HepG2 (cell line): ENCODE measurements at regions not wholly inside any gene's neighbourhood (a gene's known extent, or its start where the extent isn't known, plus 50 kb on each side); places are given as distances from the start of the nearest gene placed in this dataset.

Source experiments
- CREB3 ChIP-seq: sonication (generic); formaldehyde crosslinking; IDR thresholded peaks from 2 replicates; pipeline ENCODE4 v1.5.0; 2020; ENCODE audit warnings: missing genetic modification reagents
- PHF21A ChIP-seq: sonication (generic); formaldehyde crosslinking; IDR thresholded peaks from 2 replicates; pipeline ENCODE4 v1.5.0; 2020; ENCODE audit warnings: mild to moderate bottlenecking, missing genetic modification reagents
- PRPF4 ChIP-seq: fragments of 200-400 bp; formaldehyde crosslinking; IDR thresholded peaks from 2 replicates; pipeline ENCODE4 v1.6.1; 2016; ENCODE audit warnings: low read length, low read depth; ENCODE audit not compliant: poor library complexity, severe bottlenecking
- REST ChIP-seq, 2 experiments: IDR thresholded peaks; 2 replicates each; pipeline ENCODE4 v1.6.1; 2011 to 2012; ENCODE audit warnings: low read length in 2 of 2, borderline replicate concordance in 1 of 2, low read depth in 1 of 2, mild to moderate bottlenecking in 1 of 2, moderate library complexity in 1 of 2

- TF ChIP-seq PRPF4 = no peak
- TF ChIP-seq CREB3 (CRISPR knock-in tag) = no peak
- no peak for TF ChIP-seq REST (IDR thresholded peaks at IDR 0.05; ENCODE audit: borderline replicate concordance in 1 of 2, low read depth in 1 of 2, low read length in 2 of 2)
- no peak for TF ChIP-seq PHF21A (CRISPR knock-in tag)
Observed at GRCh38 chr2:175576875-175577274, 395.4 kb upstream of the ATP5MC3 start.
